HCT116 (cell line): ENCODE measurements at regions not wholly inside any gene's neighbourhood (a gene's known extent, or its start where the extent isn't known, plus 50 kb on each side); places are given as distances from the start of the nearest gene placed in this dataset.

Experiments used
- ATAC-seq: fragments of 200-7000 bp; cut with Tn5 transposase; 2 replicates; pipeline ENCODE4 v1.9.1; 2020; ENCODE audit warnings: mild to moderate bottlenecking, moderate library complexity
- BruUV-seq: library from RNA; stranded (reverse); fragments of 400-500 nt; replicated peaks from 2 replicates; lab custom pipeline; 2021; lab: Mats Ljungman, UMichigan
- CTCF ChIA-PET: fragments of 300-600 bp; sonication (Branson Sonifier 250); formaldehyde crosslinking; loops from one replicate; lab custom pipeline; 2021; ENCODE audit warnings: antibody characterized with exemption; lab: Charles Lee
- POLR2A ChIA-PET: fragments of 300-600, 350-600 bp; sonication (Branson Sonifier 250); formaldehyde crosslinking; loops from one replicate; lab custom pipeline; 2021; ENCODE audit warnings: antibody characterized with exemption; lab: Charles Lee
- RAD21 ChIA-PET, 2 experiments: fragments of 300-600 bp; sonication (Branson Sonifier 250); formaldehyde crosslinking; loops; one replicate each; lab custom pipeline; 2023; ENCODE audit warnings: low total read pairs in 2 of 2; ENCODE audit not compliant: uncharacterized antibody in 2 of 2, unreplicated experiment in 2 of 2, low non-redundant PET in 1 of 2; lab: Charles Lee
- DNase-seq: peaks from one replicate; pipeline ENCODE4 v3.0.0-alpha.2; 2010; ENCODE audit warnings: low read depth, low spot score
- H2AFZ ChIP-seq: fragments of 200-600 bp; shearing (Covaris generic), sonication (generic); 2 replicates; pipeline ENCODE4 v1.6.1; 2017; ENCODE audit warnings: low read depth, mixed run types, mixed read lengths, antibody characterized with exemption, low read length; ENCODE audit not compliant: poor library complexity, severe bottlenecking
- H3K27ac ChIP-seq: 2 replicates; pipeline ENCODE4 v1.5.1; 2012; ENCODE audit warnings: low read depth, low read length
- H3K27me3 ChIP-seq: fragments of 200-600 bp; sonication (generic); 2 replicates; pipeline ENCODE4 v1.6.1; 2016; ENCODE audit warnings: mixed run types, low read length, mixed read lengths; ENCODE audit not compliant: insufficient read depth
- H3K36me3 ChIP-seq, 2 experiments: fragments of 200-500 bp in 1 of 2; fragments of 200-600 bp in 1 of 2; sonication (Bioruptor generic) in 1 of 2; sonication (generic) in 1 of 2; 2 replicates each; pipeline versions ENCODE4 v1.5.1 to v1.6.1; 2014 to 2016; ENCODE audit warnings: low read length in 2 of 2, inconsistent platforms in 1 of 2, mixed read lengths in 1 of 2, mixed run types in 1 of 2; ENCODE audit not compliant: insufficient read depth in 2 of 2, control insufficient read depth in 1 of 2
- H3K4me1 ChIP-seq, 2 experiments: fragments of 200-600 bp in 1 of 2; sonication (generic) in 1 of 2; 2 replicates each; pipeline versions ENCODE4 v1.5.1 to v1.6.1; 2012 to 2017; ENCODE audit warnings: low read length in 2 of 2, inconsistent platforms in 1 of 2, mild to moderate bottlenecking in 1 of 2, mixed read lengths in 1 of 2, mixed run types in 1 of 2, moderate library complexity in 1 of 2; ENCODE audit not compliant: insufficient read depth in 2 of 2, control insufficient read depth in 1 of 2
- H3K4me2 ChIP-seq: fragments of 200-600 bp; sonication (generic); 2 replicates; pipeline ENCODE4 v1.6.1; 2017; ENCODE audit warnings: mixed run types, low read length, mixed read lengths
- H3K4me3 ChIP-seq, 2 experiments: fragments of 200-600 bp in 1 of 2; sonication (generic) in 1 of 2; replicated peaks in 1 of 2; 2 replicates each; pipeline ENCODE4 v1.5.1; 2011 to 2016; ENCODE audit warnings: low read length in 2 of 2, control low read depth in 1 of 2, low read depth in 1 of 2, mild to moderate bottlenecking in 1 of 2, mixed read lengths in 1 of 2, mixed run types in 1 of 2
- H3K79me2 ChIP-seq: fragments of 200-600 bp; sonication (generic); 2 replicates; pipeline ENCODE4 v1.6.1; 2017; ENCODE audit warnings: mild to moderate bottlenecking, mixed run types, low read length, moderate library complexity, mixed read lengths; ENCODE audit not compliant: insufficient read depth
- H3K9ac ChIP-seq: fragments of 200-600 bp; sonication (generic); 2 replicates; pipeline ENCODE4 v1.6.1; 2016; ENCODE audit warnings: low read length, mixed read lengths
- H3K9me2 ChIP-seq: fragments of 200-600 bp; sonication (generic), shearing (Covaris generic); 2 replicates; pipeline ENCODE4 v1.6.1; 2017; ENCODE audit warnings: mixed run types, mild to moderate bottlenecking, moderate library complexity; ENCODE audit not compliant: insufficient read depth
- H3K9me3 ChIP-seq, 2 experiments: fragments of 200-500 bp in 1 of 2; fragments of 200-600 bp in 1 of 2; sonication (Bioruptor generic) in 1 of 2; sonication (generic) in 1 of 2; 2 replicates each; pipeline ENCODE4 v1.6.1; 2014 to 2017; ENCODE audit warnings: low read length in 2 of 2, mixed read lengths in 2 of 2, inconsistent platforms in 1 of 2, low read depth in 1 of 2, mild to moderate bottlenecking in 1 of 2, mixed run types in 1 of 2, moderate library complexity in 1 of 2; ENCODE audit not compliant: control insufficient read depth in 1 of 2, insufficient read depth in 1 of 2
- H4K20me1 ChIP-seq: fragments of 200-600 bp; sonication (generic), shearing (Covaris generic); 2 replicates; pipeline ENCODE4 v1.6.1; 2017; ENCODE audit warnings: mixed run types, mild to moderate bottlenecking, moderate library complexity; ENCODE audit not compliant: insufficient read depth
- CBX3 ChIP-seq: IDR thresholded peaks from 2 replicates; pipeline ENCODE4 v1.6.1; 2012; ENCODE audit warnings: low read depth
- CEBPB ChIP-seq: IDR thresholded peaks from 2 replicates; pipeline ENCODE4 v1.6.1; 2012; ENCODE audit warnings: low read depth
- EGR1 ChIP-seq: IDR thresholded peaks from 2 replicates; pipeline ENCODE4 v1.6.1; 2012; ENCODE audit warnings: low read depth
- EZH2 ChIP-seq: fragments of 200-600 bp; sonication (generic); IDR thresholded peaks from 2 replicates; pipeline ENCODE4 v1.6.1; 2017; ENCODE audit warnings: antibody characterized with exemption, mixed run types
- SIN3A ChIP-seq: IDR thresholded peaks from 2 replicates; pipeline ENCODE4 v1.6.1; 2012; ENCODE audit warnings: low read depth
- SP1 ChIP-seq: IDR thresholded peaks from 2 replicates; pipeline ENCODE4 v1.6.1; 2012; ENCODE audit warnings: low read depth
- TCF7L2 ChIP-seq: IDR thresholded peaks from 2 replicates; pipeline ENCODE4 v1.7.0; 2011; ENCODE audit warnings: borderline replicate concordance, inconsistent platforms; ENCODE audit not compliant: insufficient read depth, insufficient read length; ENCODE audit errors: extremely low read depth
- ZFX ChIP-seq: fragments of 450-650 bp; IDR thresholded peaks from 2 replicates; pipeline ENCODE4 v1.6.1; 2017
- intact Hi-C: fragments of 100-400 bp; cut with micrococcal nuclease; formaldehyde crosslinking; loops from 2 replicates; pipeline ENCODE4 v1.10.0; 2022
- TF ChIP-seq, protein P1 (sequence below): IDR thresholded peaks from 2 replicates; pipeline ENCODE4 v1.6.1; 2012; ENCODE audit warnings: low read depth
- TF ChIP-seq, protein P2 (sequence below): IDR thresholded peaks from 2 replicates; pipeline ENCODE4 v1.6.1; 2012
- TF ChIP-seq, protein P3 (sequence below): IDR thresholded peaks from 2 replicates; pipeline ENCODE4 v1.6.1; 2012
- TF ChIP-seq, protein P4 (sequence below): IDR thresholded peaks from 2 replicates; pipeline ENCODE4 v1.6.1; 2011; ENCODE audit warnings: mild to moderate bottlenecking, low read length, moderate library complexity; ENCODE audit not compliant: insufficient replicate concordance; ENCODE audit errors: extremely low read depth

DNA sequence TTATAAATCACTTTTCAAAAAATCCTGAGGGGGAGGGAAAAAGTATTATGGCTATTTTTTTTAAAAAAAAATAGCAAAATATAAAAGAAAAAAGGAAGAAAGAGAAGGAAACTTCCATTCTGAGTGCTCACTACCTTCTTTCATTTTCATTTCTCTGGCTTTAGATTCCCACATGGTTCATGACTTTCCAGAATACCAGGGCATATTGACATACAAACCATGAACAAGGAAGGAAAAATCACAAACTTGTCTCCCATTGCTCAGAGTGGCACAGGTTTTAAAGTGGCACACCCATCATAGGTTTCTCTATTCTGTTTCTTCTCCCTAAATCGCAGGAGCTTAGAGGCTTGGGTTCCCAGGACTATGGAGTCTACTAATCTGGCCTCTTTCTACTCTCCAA lies 136.3 kb upstream of the CXXC4 start:
- Histone ChIP-seq H3K9me3 (no peaks in the 10 kb centered on the region), H3K4me2 (no peak overlapping the region), H3K27me3 (no peaks in the 10 kb centered on the region), H4K20me1 (no peaks in the 10 kb centered on the region), H2AFZ (no peak overlapping the region), H3K4me3 (no peak overlapping the region), H3K4me1 (no peaks in the 10 kb centered on the region), H3K27ac (no peak overlapping the region), H3K9ac (no peak overlapping the region), H3K79me2 (no peaks in the 10 kb centered on the region), H3K9me2 (no peaks in the 10 kb centered on the region), H3K36me3 (no peaks in the 10 kb centered on the region)
- no peak for DNase-seq
- CTCF ChIA-PET = no interaction called here
- TF ChIP-seq, protein P1, sequence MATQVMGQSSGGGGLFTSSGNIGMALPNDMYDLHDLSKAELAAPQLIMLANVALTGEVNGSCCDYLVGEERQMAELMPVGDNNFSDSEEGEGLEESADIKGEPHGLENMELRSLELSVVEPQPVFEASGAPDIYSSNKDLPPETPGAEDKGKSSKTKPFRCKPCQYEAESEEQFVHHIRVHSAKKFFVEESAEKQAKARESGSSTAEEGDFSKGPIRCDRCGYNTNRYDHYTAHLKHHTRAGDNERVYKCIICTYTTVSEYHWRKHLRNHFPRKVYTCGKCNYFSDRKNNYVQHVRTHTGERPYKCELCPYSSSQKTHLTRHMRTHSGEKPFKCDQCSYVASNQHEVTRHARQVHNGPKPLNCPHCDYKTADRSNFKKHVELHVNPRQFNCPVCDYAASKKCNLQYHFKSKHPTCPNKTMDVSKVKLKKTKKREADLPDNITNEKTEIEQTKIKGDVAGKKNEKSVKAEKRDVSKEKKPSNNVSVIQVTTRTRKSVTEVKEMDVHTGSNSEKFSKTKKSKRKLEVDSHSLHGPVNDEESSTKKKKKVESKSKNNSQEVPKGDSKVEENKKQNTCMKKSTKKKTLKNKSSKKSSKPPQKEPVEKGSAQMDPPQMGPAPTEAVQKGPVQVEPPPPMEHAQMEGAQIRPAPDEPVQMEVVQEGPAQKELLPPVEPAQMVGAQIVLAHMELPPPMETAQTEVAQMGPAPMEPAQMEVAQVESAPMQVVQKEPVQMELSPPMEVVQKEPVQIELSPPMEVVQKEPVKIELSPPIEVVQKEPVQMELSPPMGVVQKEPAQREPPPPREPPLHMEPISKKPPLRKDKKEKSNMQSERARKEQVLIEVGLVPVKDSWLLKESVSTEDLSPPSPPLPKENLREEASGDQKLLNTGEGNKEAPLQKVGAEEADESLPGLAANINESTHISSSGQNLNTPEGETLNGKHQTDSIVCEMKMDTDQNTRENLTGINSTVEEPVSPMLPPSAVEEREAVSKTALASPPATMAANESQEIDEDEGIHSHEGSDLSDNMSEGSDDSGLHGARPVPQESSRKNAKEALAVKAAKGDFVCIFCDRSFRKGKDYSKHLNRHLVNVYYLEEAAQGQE = no peak
- no peak for TF ChIP-seq CEBPB
- no peak for TF ChIP-seq SP1
- TF ChIP-seq, protein P2, sequence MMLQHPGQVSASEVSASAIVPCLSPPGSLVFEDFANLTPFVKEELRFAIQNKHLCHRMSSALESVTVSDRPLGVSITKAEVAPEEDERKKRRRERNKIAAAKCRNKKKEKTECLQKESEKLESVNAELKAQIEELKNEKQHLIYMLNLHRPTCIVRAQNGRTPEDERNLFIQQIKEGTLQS = no peak
- no peak for TF ChIP-seq EZH2
- TF ChIP-seq CBX3 = no peak
- TF ChIP-seq TCF7L2 = no peak
- no peak for TF ChIP-seq ZFX
- TF ChIP-seq SIN3A = no peak
- no peak for TF ChIP-seq EGR1
- TF ChIP-seq, protein P3, sequence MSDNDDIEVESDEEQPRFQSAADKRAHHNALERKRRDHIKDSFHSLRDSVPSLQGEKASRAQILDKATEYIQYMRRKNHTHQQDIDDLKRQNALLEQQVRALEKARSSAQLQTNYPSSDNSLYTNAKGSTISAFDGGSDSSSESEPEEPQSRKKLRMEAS = no peak
- TF ChIP-seq, protein P4, sequence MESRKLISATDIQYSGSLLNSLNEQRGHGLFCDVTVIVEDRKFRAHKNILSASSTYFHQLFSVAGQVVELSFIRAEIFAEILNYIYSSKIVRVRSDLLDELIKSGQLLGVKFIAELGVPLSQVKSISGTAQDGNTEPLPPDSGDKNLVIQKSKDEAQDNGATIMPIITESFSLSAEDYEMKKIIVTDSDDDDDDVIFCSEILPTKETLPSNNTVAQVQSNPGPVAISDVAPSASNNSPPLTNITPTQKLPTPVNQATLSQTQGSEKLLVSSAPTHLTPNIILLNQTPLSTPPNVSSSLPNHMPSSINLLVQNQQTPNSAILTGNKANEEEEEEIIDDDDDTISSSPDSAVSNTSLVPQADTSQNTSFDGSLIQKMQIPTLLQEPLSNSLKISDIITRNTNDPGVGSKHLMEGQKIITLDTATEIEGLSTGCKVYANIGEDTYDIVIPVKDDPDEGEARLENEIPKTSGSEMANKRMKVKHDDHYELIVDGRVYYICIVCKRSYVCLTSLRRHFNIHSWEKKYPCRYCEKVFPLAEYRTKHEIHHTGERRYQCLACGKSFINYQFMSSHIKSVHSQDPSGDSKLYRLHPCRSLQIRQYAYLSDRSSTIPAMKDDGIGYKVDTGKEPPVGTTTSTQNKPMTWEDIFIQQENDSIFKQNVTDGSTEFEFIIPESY = no peak
- no peak for ATAC-seq
- POLR2A ChIA-PET = no interaction called here
- BruUV-seq = no TSS peak
- RAD21 ChIA-PET = no interaction called here
- intact Hi-C loops = no loop called here
